PC-9 (cell line): ENCODE measurements at regions not wholly inside any gene's neighbourhood (a gene's known extent, or its start where the extent isn't known, plus 50 kb on each side); places are given as distances from the start of the nearest gene placed in this dataset.

Experiments
- BruUV-seq: library from RNA; stranded (reverse); fragments of 400-500 nt; replicated peaks from 2 replicates; lab custom pipeline; 2021; lab: Mats Ljungman, UMichigan
- CTCF ChIA-PET: fragments of 300-600 bp; sonication (Branson Sonifier 250); formaldehyde crosslinking; loops from one replicate; lab custom pipeline; 2022; ENCODE audit warnings: antibody characterized with exemption; lab: Charles Lee
- POLR2A ChIA-PET: fragments of 300-600 bp; sonication (Branson Sonifier 250); formaldehyde crosslinking; loops from one replicate; lab custom pipeline; 2022; ENCODE audit warnings: antibody characterized with exemption; ENCODE audit not compliant: unreplicated experiment; lab: Charles Lee
- DNase-seq, 2 experiments: peaks; one replicate each; pipeline versions ENCODE4 v3.0.0 to v3.0.0-alpha.2; 2015 to 2022; ENCODE audit warnings: mixed read lengths in 1 of 2
- H2AFZ ChIP-seq: fragments of 200-600 bp; sonication (generic); 2 replicates; pipeline ENCODE4 v1.8.1; 2017; ENCODE audit warnings: antibody characterized with exemption
- H3F3A ChIP-seq: fragments of 200-600 bp; sonication (generic); 2 replicates; pipeline ENCODE4 v1.8.1; 2017; ENCODE audit warnings: antibody characterized with exemption, mild to moderate bottlenecking, low read depth; ENCODE audit not compliant: insufficient read depth
- H3K27ac ChIP-seq: fragments of 200-600 bp; sonication (generic); 2 replicates; pipeline ENCODE4 v1.6.1; 2016; ENCODE audit warnings: mixed run types
- H3K27me3 ChIP-seq: fragments of 200-600 bp; sonication (generic); 2 replicates; pipeline ENCODE4 v1.6.1; 2016; ENCODE audit warnings: low read depth, mixed run types; ENCODE audit not compliant: insufficient read depth
- H3K36me3 ChIP-seq: fragments of 200-600 bp; sonication (generic); 2 replicates; pipeline ENCODE4 v1.6.1; 2016; ENCODE audit warnings: low read depth, mixed run types
- H3K4me1 ChIP-seq: fragments of 200-600 bp; sonication (generic); replicated peaks from 2 replicates; pipeline ENCODE4 v1.6.1; 2016; ENCODE audit warnings: mixed run types; ENCODE audit not compliant: insufficient read depth
- H3K4me2 ChIP-seq: fragments of 200-600 bp; sonication (generic); 2 replicates; pipeline ENCODE4 v1.6.1; 2017; ENCODE audit warnings: mixed run types
- H3K4me3 ChIP-seq: fragments of 200-600 bp; sonication (generic); 2 replicates; pipeline ENCODE4 v1.6.1; 2016; ENCODE audit warnings: mixed run types
- H3K79me2 ChIP-seq: fragments of 200-600 bp; sonication (generic); 2 replicates; pipeline ENCODE4 v1.6.1; 2017; ENCODE audit warnings: low read depth, mixed run types
- H3K9me2 ChIP-seq: fragments of 200-600 bp; sonication (generic); 2 replicates; pipeline ENCODE4 v1.8.1; 2017; ENCODE audit warnings: mild to moderate bottlenecking; ENCODE audit not compliant: insufficient read depth
- H3K9me3 ChIP-seq: fragments of 200-600 bp; sonication (generic); 2 replicates; pipeline ENCODE4 v1.8.1; 2016; ENCODE audit warnings: low read depth; ENCODE audit not compliant: insufficient read depth
- H4K20me1 ChIP-seq: fragments of 200-600 bp; sonication (generic); 2 replicates; pipeline ENCODE4 v1.8.1; 2017; ENCODE audit not compliant: insufficient read depth
- CTCF ChIP-seq: fragments of 200-600 bp; sonication (generic); conservative IDR thresholded peaks from 2 replicates; pipeline ENCODE4 v1.6.1; 2017; ENCODE audit warnings: mixed run types, antibody characterized with exemption, mild to moderate bottlenecking, moderate library complexity
- EZH2 ChIP-seq: fragments of 200-600 bp; sonication (generic); IDR thresholded peaks from 2 replicates; pipeline ENCODE4 v1.8.0; 2017; ENCODE audit warnings: antibody characterized with exemption, low read depth
- intact Hi-C: fragments of 100-400 bp; cut with micrococcal nuclease; formaldehyde crosslinking; loops from one replicate; pipeline ENCODE4 v1.10.0; 2022; ENCODE audit not compliant: unreplicated experiment

GRCh38 chr2:65922794-65923193 is 490.4 kb upstream of the SPRED2 start:
- no peaks in the 10 kb centered on the region for H4K20me1 ChIP-seq
- H3F3A ChIP-seq, result no peaks in the 10 kb centered on the region
- no peak for TF ChIP-seq CTCF
- no peak for TF ChIP-seq EZH2
- H3K36me3 ChIP-seq, result no peaks in the 10 kb centered on the region
- H3K9me2 ChIP-seq, result no peaks in the 10 kb centered on the region
- intact Hi-C loops, result no loop called here
- no peaks in the 10 kb centered on the region for H3K27me3 ChIP-seq
- no peak overlapping the region for H3K4me3 ChIP-seq
- H2AFZ ChIP-seq, result no peak overlapping the region
- H3K9me3 ChIP-seq, result no peaks in the 10 kb centered on the region
- CTCF ChIA-PET, result no interaction called here
- no TSS peak for BruUV-seq
- no peak overlapping the region for H3K27ac ChIP-seq
- H3K79me2 ChIP-seq, result no peaks in the 10 kb centered on the region
- no peaks in the 10 kb centered on the region for H3K4me1 ChIP-seq
- no peak for DNase-seq
- H3K4me2 ChIP-seq, result no peak overlapping the region
- POLR2A ChIA-PET, result no interaction called here

GRCh38 chr2:65922030-65922429 is 489.6 kb upstream of the SPRED2 start:
- no peaks in the 10 kb centered on the region for H3K4me1 ChIP-seq
- H4K20me1 ChIP-seq, result no peaks in the 10 kb centered on the region
- BruUV-seq, result no TSS peak
- H3K4me3 ChIP-seq, result no peak overlapping the region
- H3K9me3 ChIP-seq, result no peaks in the 10 kb centered on the region
- DNase-seq, result no peak
- no peaks in the 10 kb centered on the region for H3K27me3 ChIP-seq
- no peak overlapping the region for H3K4me2 ChIP-seq
- CTCF ChIA-PET, result no interaction called here
- no peak overlapping the region for H2AFZ ChIP-seq
- TF ChIP-seq CTCF, result no peak
- H3K9me2 ChIP-seq, result no peaks in the 10 kb centered on the region
- intact Hi-C loops, result no loop called here
- no peaks in the 10 kb centered on the region for H3F3A ChIP-seq
- H3K27ac ChIP-seq, result no peak overlapping the region
- POLR2A ChIA-PET, result no interaction called here
- no peaks in the 10 kb centered on the region for H3K36me3 ChIP-seq
- H3K79me2 ChIP-seq, result no peaks in the 10 kb centered on the region

- TF ChIP-seq CTCF (no peak), EZH2 (no peak)
- Histone ChIP-seq H3K79me2 (no peaks in the 10 kb centered on the region), H2AFZ (no peak overlapping the region), H3K9me2 (no peaks in the 10 kb centered on the region), H3F3A (no peaks in the 10 kb centered on the region), H3K4me2 (no peak overlapping the region), H3K4me1 (no peaks in the 10 kb centered on the region), H3K36me3 (no peaks in the 10 kb centered on the region), H4K20me1 (no peaks in the 10 kb centered on the region), H3K4me3 (no peak overlapping the region), H3K9me3 (no peaks in the 10 kb centered on the region), H3K27me3 (no peaks in the 10 kb centered on the region), H3K27ac (no peak overlapping the region)
- CTCF ChIA-PET, result no interaction called here
- POLR2A ChIA-PET, result no interaction called here
- DNase-seq, result no peak
- no TSS peak for BruUV-seq
- intact Hi-C loops, result no loop called here
Observed at GRCh38 chr2:65921116-65921515, 488.7 kb upstream of the SPRED2 start.
